ENCODE measurements at regions not wholly inside any gene's neighbourhood (a gene's known extent, or its start where the extent isn't known, plus 50 kb on each side); places are given as distances from the start of the nearest gene placed in this dataset.

- Histone ChIP-seq H3K4me3 (no peak overlapping the region), H3K27ac (no peak overlapping the region), H3K4me1 (no peaks in the 10 kb centered on the region), H3K4me2 (no peak overlapping the region), H3K9ac (no peak overlapping the region), H3K9me3 (no peaks in the 10 kb centered on the region), H3K27me3 (no peaks in the 10 kb centered on the region), H4K20me1 (no peaks in the 10 kb centered on the region), H3K36me3 (no peaks in the 10 kb centered on the region)
- TF ChIP-seq Cebpa-rat (IDR thresholded peaks at IDR 0.05), result no peak
These were observed 808.6 kb upstream of the ARGLU1 start for GRCh38 chr13:107376341-107377125.

GRCh38 chr13:107375701-107376340 lies 807.9 kb upstream of the ARGLU1 start:
- Histone ChIP-seq H3K27me3 (no peaks in the 10 kb centered on the region), H3K4me2 (no peak overlapping the region), H3K4me3 (no peak overlapping the region), H3K36me3 (no peaks in the 10 kb centered on the region), H3K27ac (no peak overlapping the region), H3K9me3 (no peaks in the 10 kb centered on the region), H3K4me1 (no peaks in the 10 kb centered on the region), H4K20me1 (no peaks in the 10 kb centered on the region), H3K9ac (no peak overlapping the region)
- TF ChIP-seq Cebpa-rat (IDR thresholded peaks at IDR 0.05), result no peak

GRCh38 chr13:107374038-107374437 lies 806.1 kb upstream of the ARGLU1 start:
- H3K4me3 ChIP-seq, result no peak overlapping the region
- H4K20me1 ChIP-seq, result no peaks in the 10 kb centered on the region
- no peaks in the 10 kb centered on the region for H3K27me3 ChIP-seq
- no peak for TF ChIP-seq Cebpa-rat (IDR thresholded peaks at IDR 0.05)
- no peaks in the 10 kb centered on the region for H3K9me3 ChIP-seq
- H3K36me3 ChIP-seq, result no peaks in the 10 kb centered on the region
- H3K4me1 ChIP-seq, result no peaks in the 10 kb centered on the region
- no peak overlapping the region for H3K9ac ChIP-seq
- no peak overlapping the region for H3K4me2 ChIP-seq
- H3K27ac ChIP-seq, result no peak overlapping the region

- H3K4me2 ChIP-seq, result no peak overlapping the region
- H3K9ac ChIP-seq, result no peak overlapping the region
- no peak overlapping the region for H3K4me3 ChIP-seq
- H4K20me1 ChIP-seq, result no peaks in the 10 kb centered on the region
- TF ChIP-seq Cebpa-rat (IDR thresholded peaks at IDR 0.05), result no peak
- H3K4me1 ChIP-seq, result no peaks in the 10 kb centered on the region
- no peaks in the 10 kb centered on the region for H3K9me3 ChIP-seq
- no peaks in the 10 kb centered on the region for H3K27me3 ChIP-seq
- H3K36me3 ChIP-seq, result no peaks in the 10 kb centered on the region
- H3K27ac ChIP-seq, result no peak overlapping the region
These were observed 805.6 kb upstream of the ARGLU1 start for GRCh38 chr13:107373551-107373950.

- no peaks in the 10 kb centered on the region for H3K36me3 ChIP-seq
- no peak for TF ChIP-seq Cebpa-rat (IDR thresholded peaks at IDR 0.05)
- no peak overlapping the region for H3K27ac ChIP-seq
- no peak overlapping the region for H3K4me3 ChIP-seq
- H3K9ac ChIP-seq, result no peak overlapping the region
- H3K27me3 ChIP-seq, result no peaks in the 10 kb centered on the region
- no peaks in the 10 kb centered on the region for H4K20me1 ChIP-seq
- no peak overlapping the region for H3K4me2 ChIP-seq
- H3K4me1 ChIP-seq, result no peaks in the 10 kb centered on the region
- H3K9me3 ChIP-seq, result no peaks in the 10 kb centered on the region
These were observed 802.3 kb upstream of the ARGLU1 start for GRCh38 chr13:107370015-107370785.

GRCh38 chr13:107367258-107367657 lies 799.3 kb upstream of the ARGLU1 start:
- Histone ChIP-seq H3K27ac (no peak overlapping the region), H3K27me3 (no peaks in the 10 kb centered on the region), H3K4me2 (no peak overlapping the region), H4K20me1 (no peaks in the 10 kb centered on the region), H3K36me3 (no peaks in the 10 kb centered on the region), H3K4me3 (no peak overlapping the region), H3K4me1 (no peaks in the 10 kb centered on the region), H3K9me3 (no peaks in the 10 kb centered on the region), H3K9ac (no peak overlapping the region)
- no peak for TF ChIP-seq Cebpa-rat (IDR thresholded peaks at IDR 0.05)

- TF ChIP-seq Cebpa-rat (IDR thresholded peaks at IDR 0.05), result no peak
- Histone ChIP-seq H3K27ac (no peak overlapping the region), H3K4me2 (no peak overlapping the region), H3K36me3 (no peaks in the 10 kb centered on the region), H3K9ac (no peak overlapping the region), H3K9me3 (no peaks in the 10 kb centered on the region), H4K20me1 (no peaks in the 10 kb centered on the region), H3K27me3 (no peaks in the 10 kb centered on the region), H3K4me3 (no peak overlapping the region), H3K4me1 (no peaks in the 10 kb centered on the region)
These were observed 797.7 kb upstream of the ARGLU1 start for GRCh38 chr13:107365466-107366215.

GRCh38 chr13:107364658-107365057 lies 796.7 kb upstream of the ARGLU1 start:
- Histone ChIP-seq H3K36me3 (no peaks in the 10 kb centered on the region), H3K4me2 (no peak overlapping the region), H3K27me3 (no peaks in the 10 kb centered on the region), H3K4me3 (no peak overlapping the region), H4K20me1 (no peaks in the 10 kb centered on the region), H3K27ac (no peak overlapping the region), H3K9ac (no peak overlapping the region), H3K4me1 (no peaks in the 10 kb centered on the region), H3K9me3 (no peaks in the 10 kb centered on the region)
- TF ChIP-seq Cebpa-rat (IDR thresholded peaks at IDR 0.05), result no peak

GRCh38 chr13:107361666-107362065 lies 793.7 kb upstream of the ARGLU1 start:
- Histone ChIP-seq H3K4me2 (no peak overlapping the region), H3K9ac (no peak overlapping the region), H4K20me1 (no peaks in the 10 kb centered on the region), H3K9me3 (no peaks in the 10 kb centered on the region), H3K4me3 (no peak overlapping the region), H3K27ac (no peak overlapping the region), H3K36me3 (no peaks in the 10 kb centered on the region), H3K4me1 (no peaks in the 10 kb centered on the region), H3K27me3 (no peaks in the 10 kb centered on the region)
- no peak for TF ChIP-seq Cebpa-rat (IDR thresholded peaks at IDR 0.05)
